ENCODE measurements at regions not wholly inside any gene's neighbourhood (a gene's known extent, or its start where the extent isn't known, plus 50 kb on each side); places are given as distances from the start of the nearest gene placed in this dataset.

DNA sequence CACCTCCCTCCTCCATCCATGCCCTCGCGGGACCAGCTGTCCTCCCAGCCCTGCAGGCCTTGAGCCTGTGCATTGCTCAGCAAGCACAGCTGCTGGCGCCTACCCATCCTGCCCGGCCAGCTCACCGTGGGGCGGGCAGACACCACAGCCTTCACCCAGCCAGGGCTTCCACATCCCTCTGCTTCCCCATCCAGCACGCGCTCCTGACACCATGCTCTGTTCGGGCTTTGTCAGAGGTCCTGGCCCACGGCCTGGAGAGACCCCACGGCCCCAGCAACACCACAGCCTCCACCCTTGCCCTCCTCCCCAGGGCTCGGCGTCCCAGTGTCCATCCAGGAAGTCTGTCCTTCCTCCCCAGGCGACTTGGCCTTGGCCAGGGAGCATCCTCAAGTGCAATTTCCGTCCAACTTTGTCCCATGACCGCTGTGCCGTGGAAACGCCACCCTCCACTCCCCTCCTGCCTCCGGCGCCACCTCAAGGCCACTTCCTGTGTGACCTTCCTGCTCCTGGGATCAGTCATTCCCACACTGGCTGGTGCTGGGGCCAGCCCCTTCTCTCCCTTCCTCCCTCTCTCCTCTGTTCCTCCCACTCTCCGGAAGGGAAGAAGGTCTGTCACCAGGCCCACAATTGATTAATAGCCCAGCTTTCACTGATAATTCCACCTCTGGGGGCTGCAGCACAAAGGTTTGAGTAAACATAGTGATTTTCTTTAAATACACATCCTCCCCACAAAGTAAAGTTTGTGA is 71.5 kb upstream of the SMNDC1 start:
- TF ChIP-seq, protein P1, sequence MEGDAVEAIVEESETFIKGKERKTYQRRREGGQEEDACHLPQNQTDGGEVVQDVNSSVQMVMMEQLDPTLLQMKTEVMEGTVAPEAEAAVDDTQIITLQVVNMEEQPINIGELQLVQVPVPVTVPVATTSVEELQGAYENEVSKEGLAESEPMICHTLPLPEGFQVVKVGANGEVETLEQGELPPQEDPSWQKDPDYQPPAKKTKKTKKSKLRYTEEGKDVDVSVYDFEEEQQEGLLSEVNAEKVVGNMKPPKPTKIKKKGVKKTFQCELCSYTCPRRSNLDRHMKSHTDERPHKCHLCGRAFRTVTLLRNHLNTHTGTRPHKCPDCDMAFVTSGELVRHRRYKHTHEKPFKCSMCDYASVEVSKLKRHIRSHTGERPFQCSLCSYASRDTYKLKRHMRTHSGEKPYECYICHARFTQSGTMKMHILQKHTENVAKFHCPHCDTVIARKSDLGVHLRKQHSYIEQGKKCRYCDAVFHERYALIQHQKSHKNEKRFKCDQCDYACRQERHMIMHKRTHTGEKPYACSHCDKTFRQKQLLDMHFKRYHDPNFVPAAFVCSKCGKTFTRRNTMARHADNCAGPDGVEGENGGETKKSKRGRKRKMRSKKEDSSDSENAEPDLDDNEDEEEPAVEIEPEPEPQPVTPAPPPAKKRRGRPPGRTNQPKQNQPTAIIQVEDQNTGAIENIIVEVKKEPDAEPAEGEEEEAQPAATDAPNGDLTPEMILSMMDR (IDR thresholded peaks at IDR 0.05): no peak
- TF ChIP-seq POLR2AphosphoS5 (IDR thresholded peaks at IDR 0.05; ENCODE audit: low read depth, low read length) (no peak), YY1 (IDR thresholded peaks at IDR 0.05; ENCODE audit: low read depth) (no peak), FOSL2 (IDR thresholded peaks at IDR 0.05; ENCODE audit: borderline replicate concordance, low read depth) (no peak)
- TF ChIP-seq, protein P2, sequence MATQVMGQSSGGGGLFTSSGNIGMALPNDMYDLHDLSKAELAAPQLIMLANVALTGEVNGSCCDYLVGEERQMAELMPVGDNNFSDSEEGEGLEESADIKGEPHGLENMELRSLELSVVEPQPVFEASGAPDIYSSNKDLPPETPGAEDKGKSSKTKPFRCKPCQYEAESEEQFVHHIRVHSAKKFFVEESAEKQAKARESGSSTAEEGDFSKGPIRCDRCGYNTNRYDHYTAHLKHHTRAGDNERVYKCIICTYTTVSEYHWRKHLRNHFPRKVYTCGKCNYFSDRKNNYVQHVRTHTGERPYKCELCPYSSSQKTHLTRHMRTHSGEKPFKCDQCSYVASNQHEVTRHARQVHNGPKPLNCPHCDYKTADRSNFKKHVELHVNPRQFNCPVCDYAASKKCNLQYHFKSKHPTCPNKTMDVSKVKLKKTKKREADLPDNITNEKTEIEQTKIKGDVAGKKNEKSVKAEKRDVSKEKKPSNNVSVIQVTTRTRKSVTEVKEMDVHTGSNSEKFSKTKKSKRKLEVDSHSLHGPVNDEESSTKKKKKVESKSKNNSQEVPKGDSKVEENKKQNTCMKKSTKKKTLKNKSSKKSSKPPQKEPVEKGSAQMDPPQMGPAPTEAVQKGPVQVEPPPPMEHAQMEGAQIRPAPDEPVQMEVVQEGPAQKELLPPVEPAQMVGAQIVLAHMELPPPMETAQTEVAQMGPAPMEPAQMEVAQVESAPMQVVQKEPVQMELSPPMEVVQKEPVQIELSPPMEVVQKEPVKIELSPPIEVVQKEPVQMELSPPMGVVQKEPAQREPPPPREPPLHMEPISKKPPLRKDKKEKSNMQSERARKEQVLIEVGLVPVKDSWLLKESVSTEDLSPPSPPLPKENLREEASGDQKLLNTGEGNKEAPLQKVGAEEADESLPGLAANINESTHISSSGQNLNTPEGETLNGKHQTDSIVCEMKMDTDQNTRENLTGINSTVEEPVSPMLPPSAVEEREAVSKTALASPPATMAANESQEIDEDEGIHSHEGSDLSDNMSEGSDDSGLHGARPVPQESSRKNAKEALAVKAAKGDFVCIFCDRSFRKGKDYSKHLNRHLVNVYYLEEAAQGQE (IDR thresholded peaks at IDR 0.05; ENCODE audit: low read depth, low read length): no peak
- TF ChIP-seq, protein P3, sequence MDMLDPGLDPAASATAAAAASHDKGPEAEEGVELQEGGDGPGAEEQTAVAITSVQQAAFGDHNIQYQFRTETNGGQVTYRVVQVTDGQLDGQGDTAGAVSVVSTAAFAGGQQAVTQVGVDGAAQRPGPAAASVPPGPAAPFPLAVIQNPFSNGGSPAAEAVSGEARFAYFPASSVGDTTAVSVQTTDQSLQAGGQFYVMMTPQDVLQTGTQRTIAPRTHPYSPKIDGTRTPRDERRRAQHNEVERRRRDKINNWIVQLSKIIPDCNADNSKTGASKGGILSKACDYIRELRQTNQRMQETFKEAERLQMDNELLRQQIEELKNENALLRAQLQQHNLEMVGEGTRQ (IDR thresholded peaks at IDR 0.05; ENCODE audit: borderline replicate concordance, low read depth, low read length): no peak
